ENCODE measurements at regions not wholly inside any gene's neighbourhood (a gene's known extent, or its start where the extent isn't known, plus 50 kb on each side); places are given as distances from the start of the nearest gene placed in this dataset.

GRCh38 chr9:108217431-108218349 lies 638.1 kb downstream of the ACTL7B start:
- ATAC-seq (ENCODE audit: low FRiP score in 2 of 2): peak in 1 of 2 donors; percentile 77
- no peak for DNase-seq
- no peaks in the 10 kb centered on the region for H3K36me3 ChIP-seq
- no peak overlapping the region for H3K27ac ChIP-seq
- TF ChIP-seq POLR2AphosphoS5 (IDR thresholded peaks at IDR 0.05) (no peak), CTCF (IDR thresholded peaks at IDR 0.05) (no peak), EP300 (IDR thresholded peaks at IDR 0.05) (no peak), POLR2A (IDR thresholded peaks at IDR 0.05) (no peak)
- no peak overlapping the region for H3K4me3 ChIP-seq
- H3K4me1 ChIP-seq: no peaks in the 10 kb centered on the region
- no peaks in the 10 kb centered on the region for H3K9me3 ChIP-seq
- H3K27me3 ChIP-seq: no peaks in the 10 kb centered on the region
- WGBS, 2 donors: 79 to 83% methylated on average over 12 of the region's 12 CpGs

GRCh38 chr9:108213511-108213910 lies 642.3 kb downstream of the ACTL7B start:
- WGBS, 2 donors: 51 to 63% methylated on average over 2 of the region's 2 CpGs
- Histone ChIP-seq H3K9me3 (no peaks in the 10 kb centered on the region), H3K4me3 (no peak overlapping the region), H3K4me1 (no peaks in the 10 kb centered on the region), H3K27ac (peak overlapping the region in 2 of 4 donors; percentile 11 to 56), H3K27me3 (no peaks in the 10 kb centered on the region), H3K36me3 (no peaks in the 10 kb centered on the region)
- no peak for DNase-seq
- ATAC-seq (ENCODE audit: low FRiP score in 2 of 2): peak in 1 of 2 donors; percentile 23
- TF ChIP-seq EP300 (IDR thresholded peaks at IDR 0.05): no peak
- no peak for TF ChIP-seq POLR2A (IDR thresholded peaks at IDR 0.05)
- no peak for TF ChIP-seq CTCF (IDR thresholded peaks at IDR 0.05)
- TF ChIP-seq POLR2AphosphoS5 (IDR thresholded peaks at IDR 0.05): no peak

GRCh38 chr9:108212184-108212583 lies 643.6 kb downstream of the ACTL7B start:
- 82 to 86% methylated on average over 4 of the region's 4 CpGs for WGBS, 2 donors
- Histone ChIP-seq H3K27ac (no peak overlapping the region), H3K27me3 (no peaks in the 10 kb centered on the region), H3K9me3 (no peaks in the 10 kb centered on the region), H3K4me1 (no peaks in the 10 kb centered on the region), H3K4me3 (no peak overlapping the region), H3K36me3 (no peaks in the 10 kb centered on the region)
- no peak for TF ChIP-seq POLR2A (IDR thresholded peaks at IDR 0.05)
- ATAC-seq (ENCODE audit: low FRiP score in 2 of 2) (no peak), DNase-seq (no peak)

- 89 to 100% methylated on average over 1 of the region's 1 CpG for WGBS, 2 donors
- Histone ChIP-seq H3K4me1 (no peaks in the 10 kb centered on the region), H3K27ac (no peak overlapping the region), H3K4me3 (no peak overlapping the region), H3K27me3 (no peaks in the 10 kb centered on the region), H3K36me3 (no peaks in the 10 kb centered on the region), H3K9me3 (no peaks in the 10 kb centered on the region)
- TF ChIP-seq CTCF (IDR thresholded peaks at IDR 0.05) (no peak), POLR2AphosphoS5 (IDR thresholded peaks at IDR 0.05) (no peak), POLR2A (IDR thresholded peaks at IDR 0.05) (no peak), EP300 (IDR thresholded peaks at IDR 0.05) (no peak)
- ATAC-seq (ENCODE audit: low FRiP score in 2 of 2): no peak
- DNase-seq: no peak
Observed at GRCh38 chr9:108211411-108211955, 644.3 kb downstream of the ACTL7B start.

- 52 to 58% methylated on average over 5 of the region's 5 CpGs for WGBS, 2 donors
- TF ChIP-seq CTCF (IDR thresholded peaks at IDR 0.05): no peak
- TF ChIP-seq POLR2A (IDR thresholded peaks at IDR 0.05): no peak
- TF ChIP-seq EP300 (IDR thresholded peaks at IDR 0.05): no peak
- no peak for TF ChIP-seq POLR2AphosphoS5 (IDR thresholded peaks at IDR 0.05)
- Histone ChIP-seq H3K4me3 (no peak overlapping the region), H3K4me1 (no peaks in the 10 kb centered on the region), H3K9me3 (no peaks in the 10 kb centered on the region), H3K27me3 (no peaks in the 10 kb centered on the region), H3K27ac (no peak overlapping the region), H3K36me3 (no peaks in the 10 kb centered on the region)
- DNase-seq (no peak), ATAC-seq (ENCODE audit: low FRiP score in 2 of 2) (no peak)
Observed at GRCh38 chr9:108209132-108209685, 646.6 kb downstream of the ACTL7B start.
